ENCODE measurements at regions not wholly inside any gene's neighbourhood (a gene's known extent, or its start where the extent isn't known, plus 50 kb on each side); places are given as distances from the start of the nearest gene placed in this dataset.

GRCh38 chr2:221758076-221758475 lies 186.0 kb upstream of the EPHA4 start:
- Mint-ChIP-seq H3K27me3 (ENCODE audit: insufficient read depth, low read depth, poor library complexity) (no peaks in the 10 kb centered on the region), H3K4me3 (no peak overlapping the region), H3K27ac (no peak overlapping the region), H3K36me3 (ENCODE audit: low read depth) (no peaks in the 10 kb centered on the region), H3K9me3 (peaks cover 2% of the 10 kb centered on the region; the same call in 2 of the 3 replicates), H3K4me1 (no peaks in the 10 kb centered on the region)
- Histone ChIP-seq H3F3A (replicated peaks; ENCODE audit: low read depth) (no peaks in the 10 kb centered on the region), H3K27me3 (ENCODE audit: insufficient read depth) (no peaks in the 10 kb centered on the region), H3K4me3 (no peak overlapping the region), H3K4me2 (no peak overlapping the region), H3K27ac (ENCODE audit: low read depth) (no peak overlapping the region), H2AFZ (no peak overlapping the region), H4K20me1 (replicated peaks; ENCODE audit: insufficient read depth) (no peaks in the 10 kb centered on the region), H3K79me2 (replicated peaks; ENCODE audit: insufficient read depth) (no peaks in the 10 kb centered on the region), H3K36me3 (ENCODE audit: insufficient read depth) (no peaks in the 10 kb centered on the region), H3K4me1 (ENCODE audit: insufficient read depth) (no peaks in the 10 kb centered on the region), H3K9me2 (ENCODE audit: insufficient read depth) (peaks cover 14% of the 10 kb centered on the region; the same call in 1 of the 2 replicates)
- no peak for DNase-seq (ENCODE audit: low spot score)
- no peak for TF ChIP-seq REST (IDR thresholded peaks at IDR 0.05; ENCODE audit: unreplicated experiment)
- no peak for TF ChIP-seq EZH2phosphoT487 (IDR thresholded peaks at IDR 0.05; ENCODE audit: unreplicated experiment)
- no peak for TF ChIP-seq STAT1 (IDR thresholded peaks at IDR 0.05; ENCODE audit: unreplicated experiment)
- no peak for TF ChIP-seq NANOG (IDR thresholded peaks at IDR 0.05; ENCODE audit: borderline replicate concordance)
- TF ChIP-seq ZNF462 (CRISPR knock-in tag; IDR thresholded peaks at IDR 0.05), result no peak
- TF ChIP-seq CTCF (conservative IDR thresholded peaks at IDR 0.05; ENCODE audit: low read depth in 2 of 2), result no peak
- no peak for TF ChIP-seq ZNF114 (CRISPR knock-in tag; IDR thresholded peaks at IDR 0.05)
- no peak for TF ChIP-seq JUNB (IDR thresholded peaks at IDR 0.05; ENCODE audit: unreplicated experiment)
- no peak for TF ChIP-seq CREB1 (CRISPR knock-in tag; IDR thresholded peaks at IDR 0.05; ENCODE audit: low read depth)
- no peak for TF ChIP-seq ETS1 (IDR thresholded peaks at IDR 0.05)
- no peak for TF ChIP-seq POLR2AphosphoS5 (IDR thresholded peaks at IDR 0.05; ENCODE audit: low read depth)
- ATAC-seq, result no peak
